Muscle of back (tissue), 3 donors: ENCODE measurements at regions not wholly inside any gene's neighbourhood (a gene's known extent, or its start where the extent isn't known, plus 50 kb on each side); places are given as distances from the start of the nearest gene placed in this dataset.

Source experiments
- DNase-seq, 3 donors: peaks; one replicate each; pipeline versions ENCODE4 v3.0.0 to v3.0.0-alpha.2; 2013

GRCh38 chr17:72545766-72546165, 424.9 kb downstream of the SOX9 start:
- DNase-seq = no peak

- DNase-seq = no peak
Observed at GRCh38 chr17:72553051-72553755, 432.4 kb downstream of the SOX9 start.

GRCh38 chr17:72554508-72554907, 433.7 kb downstream of the SOX9 start:
- no peak for DNase-seq

- DNase-seq = no peak
Observed at GRCh38 chr17:72555052-72555451, 434.2 kb downstream of the SOX9 start.

GRCh38 chr17:72556944-72557826, 436.4 kb downstream of the SOX9 start:
- peak; percentile 39 to 72 (median 53) for DNase-seq

GRCh38 chr17:72558971-72559476, 438.2 kb downstream of the SOX9 start:
- no peak for DNase-seq

- DNase-seq = peak; percentile 15 to 56 (median 47)
Observed at GRCh38 chr17:72560303-72561247, 439.8 kb downstream of the SOX9 start.

- no peak for DNase-seq
Observed at GRCh38 chr17:72561266-72561665, 440.4 kb downstream of the SOX9 start.

GRCh38 chr17:72561680-72562079, 440.9 kb downstream of the SOX9 start:
- DNase-seq = no peak

GRCh38 chr17:72562615-72563188, 441.9 kb downstream of the SOX9 start:
- DNase-seq = no peak

GRCh38 chr17:72563952-72564351, 443.1 kb downstream of the SOX9 start:
- DNase-seq = no peak

GRCh38 chr17:72565006-72565405, 444.2 kb downstream of the SOX9 start:
- DNase-seq = no peak

- no peak for DNase-seq
Observed at GRCh38 chr17:72565758-72566157, 444.9 kb downstream of the SOX9 start.

GRCh38 chr17:72566671-72567484, 446.1 kb downstream of the SOX9 start:
- no peak for DNase-seq

GRCh38 chr17:72567774-72568173, 447.0 kb downstream of the SOX9 start:
- DNase-seq = no peak

GRCh38 chr17:72569148-72569946, 448.5 kb downstream of the SOX9 start:
- DNase-seq = no peak

GRCh38 chr17:72571813-72572396, 451.1 kb downstream of the SOX9 start:
- DNase-seq = no peak

GRCh38 chr17:72572604-72573491, 452.0 kb downstream of the SOX9 start:
- DNase-seq = peak in 1 of 3 donors; percentile 34
